Activated T-helper 17 cell treated with anti-CD3 and anti-CD28 coated beads, Interleukin-2, amount 50 U/mL, for 72 hours (primary cell): ENCODE measurements at regions not wholly inside any gene's neighbourhood (a gene's known extent, or its start where the extent isn't known, plus 50 kb on each side); places are given as distances from the start of the nearest gene placed in this dataset.

Source experiments
- ATAC-seq: fragments of 150-1000 bp; cut with Tn5 transposase; replicated peaks from 2 replicates; pipeline ENCODE4 v1.10.0; 2021; ENCODE audit warnings: mild to moderate bottlenecking, moderate library complexity
- H3K27ac Mint-ChIP-seq: one replicate; pipeline ENCODE4 v1.8.0; 2022; ENCODE audit warnings: mixed read lengths
- H3K27me3 Mint-ChIP-seq: one replicate; pipeline ENCODE4 v1.8.0; 2022; ENCODE audit warnings: mixed read lengths
- H3K36me3 Mint-ChIP-seq: one replicate; pipeline ENCODE4 v1.8.0; 2022; ENCODE audit warnings: low read depth, mild to moderate bottlenecking, mixed read lengths
- H3K4me1 Mint-ChIP-seq: one replicate; pipeline ENCODE4 v1.8.0; 2022; ENCODE audit warnings: mixed read lengths
- H3K4me3 Mint-ChIP-seq: one replicate; pipeline ENCODE4 v1.8.0; 2022; ENCODE audit warnings: mild to moderate bottlenecking, mixed read lengths
- H3K9me3 Mint-ChIP-seq: one replicate; pipeline ENCODE4 v1.8.0; 2022; ENCODE audit warnings: mixed read lengths

- H3K27me3 Mint-ChIP-seq, result no peaks in the 10 kb centered on the region
- no peaks in the 10 kb centered on the region for H3K36me3 Mint-ChIP-seq
- H3K27ac Mint-ChIP-seq, result no peak overlapping the region
- no peak overlapping the region for H3K4me3 Mint-ChIP-seq
- H3K9me3 Mint-ChIP-seq, result no peaks in the 10 kb centered on the region
- no peaks in the 10 kb centered on the region for H3K4me1 Mint-ChIP-seq
- no peak for ATAC-seq
Measured at GRCh38 chr18:22340331-22340730, 77.4 kb downstream of the CTAGE1 start.

GRCh38 chr18:22339913-22340312 is 77.8 kb downstream of the CTAGE1 start:
- Mint-ChIP-seq H3K4me1 (no peaks in the 10 kb centered on the region), H3K4me3 (no peak overlapping the region), H3K36me3 (no peaks in the 10 kb centered on the region), H3K27me3 (no peaks in the 10 kb centered on the region), H3K27ac (no peak overlapping the region), H3K9me3 (no peaks in the 10 kb centered on the region)
- ATAC-seq, result no peak

GRCh38 chr18:22337833-22338232 is 79.9 kb downstream of the CTAGE1 start:
- Mint-ChIP-seq H3K9me3 (peaks cover 4% of the 10 kb centered on the region), H3K4me3 (no peak overlapping the region), H3K36me3 (no peaks in the 10 kb centered on the region), H3K27me3 (no peaks in the 10 kb centered on the region), H3K27ac (no peak overlapping the region), H3K4me1 (no peaks in the 10 kb centered on the region)
- ATAC-seq, result no peak

GRCh38 chr18:22337306-22337705 is 80.4 kb downstream of the CTAGE1 start:
- no peak for ATAC-seq
- no peaks in the 10 kb centered on the region for H3K36me3 Mint-ChIP-seq
- no peak overlapping the region for H3K4me3 Mint-ChIP-seq
- no peaks in the 10 kb centered on the region for H3K4me1 Mint-ChIP-seq
- H3K27me3 Mint-ChIP-seq, result no peaks in the 10 kb centered on the region
- H3K9me3 Mint-ChIP-seq, result peaks cover 4% of the 10 kb centered on the region
- no peak overlapping the region for H3K27ac Mint-ChIP-seq

GRCh38 chr18:22336406-22336805 is 81.3 kb downstream of the CTAGE1 start:
- Mint-ChIP-seq H3K4me3 (no peak overlapping the region), H3K27ac (no peak overlapping the region)

GRCh38 chr18:22335731-22336198 is 82.0 kb downstream of the CTAGE1 start:
- ATAC-seq, result no peak
- Mint-ChIP-seq H3K4me1 (no peaks in the 10 kb centered on the region), H3K27me3 (no peaks in the 10 kb centered on the region), H3K36me3 (no peaks in the 10 kb centered on the region), H3K4me3 (no peak overlapping the region), H3K9me3 (peaks cover 4% of the 10 kb centered on the region), H3K27ac (no peak overlapping the region)

More at GRCh38 chr18:22336406-22336805, 81.3 kb downstream of the CTAGE1 start:
- Mint-ChIP-seq H3K9me3 (peaks cover 4% of the 10 kb centered on the region), H3K36me3 (no peaks in the 10 kb centered on the region), H3K4me1 (no peaks in the 10 kb centered on the region), H3K27me3 (no peaks in the 10 kb centered on the region)
- ATAC-seq, result no peak

- H3K4me3 Mint-ChIP-seq, result no peak overlapping the region
- H3K36me3 Mint-ChIP-seq, result no peaks in the 10 kb centered on the region
- no peak overlapping the region for H3K27ac Mint-ChIP-seq
- H3K4me1 Mint-ChIP-seq, result no peaks in the 10 kb centered on the region
- H3K27me3 Mint-ChIP-seq, result no peaks in the 10 kb centered on the region
- peaks cover 8% of the 10 kb centered on the region for H3K9me3 Mint-ChIP-seq
- ATAC-seq, result no peak
Measured at GRCh38 chr18:22334567-22334966, 83.1 kb downstream of the CTAGE1 start.

GRCh38 chr18:22332590-22332989 is 85.1 kb downstream of the CTAGE1 start:
- Mint-ChIP-seq H3K4me3 (no peak overlapping the region), H3K36me3 (no peaks in the 10 kb centered on the region), H3K9me3 (peaks cover 12% of the 10 kb centered on the region), H3K27me3 (no peaks in the 10 kb centered on the region), H3K4me1 (no peaks in the 10 kb centered on the region), H3K27ac (no peak overlapping the region)
- no peak for ATAC-seq

- no peaks in the 10 kb centered on the region for H3K36me3 Mint-ChIP-seq
- no peak overlapping the region for H3K27ac Mint-ChIP-seq
- ATAC-seq, result no peak
- peaks cover 12% of the 10 kb centered on the region for H3K9me3 Mint-ChIP-seq
- no peaks in the 10 kb centered on the region for H3K27me3 Mint-ChIP-seq
- H3K4me1 Mint-ChIP-seq, result no peaks in the 10 kb centered on the region
- no peak overlapping the region for H3K4me3 Mint-ChIP-seq
Measured at GRCh38 chr18:22330508-22330907, 87.2 kb downstream of the CTAGE1 start.

- no peak overlapping the region for H3K27ac Mint-ChIP-seq
- H3K4me1 Mint-ChIP-seq, result no peaks in the 10 kb centered on the region
- ATAC-seq, result no peak
- no peak overlapping the region for H3K4me3 Mint-ChIP-seq
- no peaks in the 10 kb centered on the region for H3K27me3 Mint-ChIP-seq
- H3K9me3 Mint-ChIP-seq, result peaks cover 7% of the 10 kb centered on the region
- H3K36me3 Mint-ChIP-seq, result no peaks in the 10 kb centered on the region
Measured at GRCh38 chr18:22325396-22325795, 92.3 kb downstream of the CTAGE1 start.

- no peak overlapping the region for H3K27ac Mint-ChIP-seq
- H3K4me1 Mint-ChIP-seq, result no peaks in the 10 kb centered on the region
- no peaks in the 10 kb centered on the region for H3K27me3 Mint-ChIP-seq
- no peak overlapping the region for H3K4me3 Mint-ChIP-seq
- no peaks in the 10 kb centered on the region for H3K36me3 Mint-ChIP-seq
- ATAC-seq, result no peak
- H3K9me3 Mint-ChIP-seq, result peaks cover 4% of the 10 kb centered on the region
Measured at GRCh38 chr18:22324191-22325131, 93.3 kb downstream of the CTAGE1 start.

GRCh38 chr18:22322243-22322691 is 95.4 kb downstream of the CTAGE1 start:
- Mint-ChIP-seq H3K4me1 (no peaks in the 10 kb centered on the region), H3K4me3 (no peak overlapping the region), H3K27me3 (no peaks in the 10 kb centered on the region), H3K9me3 (no peaks in the 10 kb centered on the region), H3K27ac (no peak overlapping the region), H3K36me3 (no peaks in the 10 kb centered on the region)
- no peak for ATAC-seq

- no peak overlapping the region for H3K4me3 Mint-ChIP-seq
- no peaks in the 10 kb centered on the region for H3K27me3 Mint-ChIP-seq
- no peaks in the 10 kb centered on the region for H3K36me3 Mint-ChIP-seq
- no peaks in the 10 kb centered on the region for H3K4me1 Mint-ChIP-seq
- H3K9me3 Mint-ChIP-seq, result no peaks in the 10 kb centered on the region
- no peak for ATAC-seq
- H3K27ac Mint-ChIP-seq, result no peak overlapping the region
Measured at GRCh38 chr18:22320771-22321170, 96.9 kb downstream of the CTAGE1 start.

- no peaks in the 10 kb centered on the region for H3K36me3 Mint-ChIP-seq
- no peaks in the 10 kb centered on the region for H3K27me3 Mint-ChIP-seq
- H3K4me1 Mint-ChIP-seq, result no peaks in the 10 kb centered on the region
- H3K4me3 Mint-ChIP-seq, result no peak overlapping the region
- no peak for ATAC-seq
- H3K9me3 Mint-ChIP-seq, result no peaks in the 10 kb centered on the region
- no peak overlapping the region for H3K27ac Mint-ChIP-seq
Measured at GRCh38 chr18:22320155-22320554, 97.6 kb downstream of the CTAGE1 start.

GRCh38 chr18:22318745-22319407 is 98.8 kb downstream of the CTAGE1 start:
- Mint-ChIP-seq H3K4me3 (no peak overlapping the region), H3K9me3 (no peaks in the 10 kb centered on the region), H3K4me1 (no peaks in the 10 kb centered on the region), H3K36me3 (no peaks in the 10 kb centered on the region), H3K27me3 (no peaks in the 10 kb centered on the region), H3K27ac (no peak overlapping the region)
- ATAC-seq, result no peak
